ENCODE measurements at regions not wholly inside any gene's neighbourhood (a gene's known extent, or its start where the extent isn't known, plus 50 kb on each side); places are given as distances from the start of the nearest gene placed in this dataset.

GRCh38 chr11:7849018-7849417 lies 52.3 kb upstream of the OR5P2 start:
- intact Hi-C loops (cut with micrococcal nuclease), result no loop called here
- Histone ChIP-seq H3K9me3 (ENCODE audit: control insufficient read depth in 1 of 2, low read length in 2 of 2) (no peaks in the 10 kb centered on the region), H3K27ac (ENCODE audit: low read depth, low read length) (no peak overlapping the region), H3K4me1 (ENCODE audit: insufficient read depth, low read length) (no peaks in the 10 kb centered on the region), H3K4me3 (ENCODE audit: low read length in 2 of 2) (no peak overlapping the region), H3K27me3 (ENCODE audit: insufficient read depth, low read length) (no peaks in the 10 kb centered on the region), H3K36me3 (ENCODE audit: insufficient read depth, low read length) (no peaks in the 10 kb centered on the region)
- Mint-ChIP-seq H3K27me3 (peaks cover 5% of the 10 kb centered on the region in 2 donors), H3K4me1 (peaks cover 0 to 2% (median 0%) of the 10 kb centered on the region in 4 donors), H3K27ac (no peak overlapping the region), H3K4me3 (no peak overlapping the region), H3K9me3 (no peaks in the 10 kb centered on the region), H3K36me3 (no peaks in the 10 kb centered on the region)
- DNase-seq, result no peak
- POLR2A ChIA-PET (ENCODE audit: partially characterized antibody), result no interaction called here
- CTCF ChIA-PET (ENCODE audit: partially characterized antibody), result no interaction called here
